ENCODE measurements at regions not wholly inside any gene's neighbourhood (a gene's known extent, or its start where the extent isn't known, plus 50 kb on each side); places are given as distances from the start of the nearest gene placed in this dataset.

DNA sequence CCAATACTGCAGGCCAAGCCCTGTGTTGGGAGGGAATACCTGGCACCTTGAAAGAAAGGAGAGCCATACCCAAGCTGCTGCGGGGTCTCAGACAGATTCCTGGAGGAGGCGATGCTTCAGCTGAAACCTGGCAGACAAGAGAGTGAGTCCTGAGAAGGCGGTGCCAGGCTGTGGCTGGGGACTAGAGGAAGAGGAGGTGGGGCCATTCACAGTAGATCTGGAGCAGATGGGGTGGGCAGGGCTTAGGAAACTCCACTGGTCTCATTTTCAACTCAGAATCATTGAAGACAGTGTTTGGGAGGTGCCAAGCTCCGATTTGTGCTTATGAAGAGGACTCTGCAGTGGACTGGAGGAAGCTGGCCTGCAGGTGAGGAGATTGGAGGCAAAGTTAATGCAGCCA, 236.3 kb upstream of the MKI67 start:
- Histone ChIP-seq H3K27me3 (ENCODE audit: insufficient read depth) (no peaks in the 10 kb centered on the region), H3F3A (replicated peaks; ENCODE audit: insufficient read depth) (no peaks in the 10 kb centered on the region), H3K4me1 (ENCODE audit: control insufficient read depth in 1 of 2, insufficient read depth in 2 of 2, low read depth in 1 of 2, low read length in 1 of 2) (no peaks in the 10 kb centered on the region), H3K9me3 (no peaks in the 10 kb centered on the region), H4K20me1 (ENCODE audit: insufficient read depth) (no peaks in the 10 kb centered on the region), H3K79me2 (ENCODE audit: insufficient read depth) (no peaks in the 10 kb centered on the region), H3K9ac (no peak overlapping the region), H3K27ac (ENCODE audit: low read depth in 2 of 2, low read length in 1 of 2) (no peak overlapping the region), H2AFZ (ENCODE audit: low read depth) (no peak overlapping the region), H3K9me2 (no peaks in the 10 kb centered on the region), H3K4me2 (no peak overlapping the region), H3K4me3 (ENCODE audit: low read depth in 2 of 2, low read length in 1 of 2) (no peak overlapping the region), H3K36me3 (replicated peaks in 1 of 2; ENCODE audit: control insufficient read depth in 1 of 2, insufficient read depth in 2 of 2, low read length in 1 of 2) (no peaks in the 10 kb centered on the region)
- TF ChIP-seq CHD2 (IDR thresholded peaks at IDR 0.05; ENCODE audit: low read length, partially characterized antibody) (no peak), NFIC (IDR thresholded peaks at IDR 0.05; ENCODE audit: borderline replicate concordance) (no peak), NRF1 (IDR thresholded peaks at IDR 0.05; ENCODE audit: low read depth, low read length) (no peak), RFX5 (IDR thresholded peaks at IDR 0.05; ENCODE audit: low read length) (no peak), GATA2 (CRISPR knock-in tag; IDR thresholded peaks at IDR 0.05) (no peak), RXRA (IDR thresholded peaks at IDR 0.05; ENCODE audit: borderline replicate concordance, low read depth) (no peak)
- TF ChIP-seq, protein P1, sequence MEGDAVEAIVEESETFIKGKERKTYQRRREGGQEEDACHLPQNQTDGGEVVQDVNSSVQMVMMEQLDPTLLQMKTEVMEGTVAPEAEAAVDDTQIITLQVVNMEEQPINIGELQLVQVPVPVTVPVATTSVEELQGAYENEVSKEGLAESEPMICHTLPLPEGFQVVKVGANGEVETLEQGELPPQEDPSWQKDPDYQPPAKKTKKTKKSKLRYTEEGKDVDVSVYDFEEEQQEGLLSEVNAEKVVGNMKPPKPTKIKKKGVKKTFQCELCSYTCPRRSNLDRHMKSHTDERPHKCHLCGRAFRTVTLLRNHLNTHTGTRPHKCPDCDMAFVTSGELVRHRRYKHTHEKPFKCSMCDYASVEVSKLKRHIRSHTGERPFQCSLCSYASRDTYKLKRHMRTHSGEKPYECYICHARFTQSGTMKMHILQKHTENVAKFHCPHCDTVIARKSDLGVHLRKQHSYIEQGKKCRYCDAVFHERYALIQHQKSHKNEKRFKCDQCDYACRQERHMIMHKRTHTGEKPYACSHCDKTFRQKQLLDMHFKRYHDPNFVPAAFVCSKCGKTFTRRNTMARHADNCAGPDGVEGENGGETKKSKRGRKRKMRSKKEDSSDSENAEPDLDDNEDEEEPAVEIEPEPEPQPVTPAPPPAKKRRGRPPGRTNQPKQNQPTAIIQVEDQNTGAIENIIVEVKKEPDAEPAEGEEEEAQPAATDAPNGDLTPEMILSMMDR (IDR thresholded peaks at IDR 0.05) = no peak
- ChIA-PET POLR2A (no interaction called here), CTCF (no interaction called here)
- WGBS (ENCODE audit: low lambda C conversion rate) = 36% methylated on average over 3 of the region's 4 CpGs
- DNase-seq = no peak

DNA sequence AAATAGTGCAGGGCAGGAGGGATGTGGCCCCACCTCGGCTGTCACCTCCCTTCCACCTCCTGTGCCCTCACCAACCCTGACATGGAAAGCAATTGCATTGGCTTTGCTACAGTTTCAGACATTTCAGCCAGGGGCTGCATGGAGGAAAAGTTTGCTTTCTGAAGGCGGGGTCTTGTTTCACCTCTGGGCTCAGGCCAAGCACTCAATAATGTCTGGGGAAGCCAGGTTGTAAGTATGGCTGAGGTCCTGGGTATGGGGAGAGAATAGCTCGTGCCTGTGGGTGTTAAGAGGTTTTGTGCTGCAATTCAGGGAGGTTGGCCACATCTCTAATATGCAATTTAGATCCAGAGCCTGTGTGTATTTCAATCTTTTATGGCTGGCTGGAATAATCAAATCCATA, 238.4 kb upstream of the MKI67 start:
- no peak for DNase-seq
- no peaks in the 10 kb centered on the region for H3K4me1 ChIP-seq (ENCODE audit: control insufficient read depth in 1 of 2, insufficient read depth in 2 of 2, low read depth in 1 of 2, low read length in 1 of 2)
- no peaks in the 10 kb centered on the region for H3K36me3 ChIP-seq (replicated peaks in 1 of 2; ENCODE audit: control insufficient read depth in 1 of 2, insufficient read depth in 2 of 2, low read length in 1 of 2)
- WGBS (ENCODE audit: low lambda C conversion rate) = 10% methylated on average over 3 of the region's 3 CpGs
- H3K27me3 ChIP-seq (ENCODE audit: insufficient read depth) = no peaks in the 10 kb centered on the region
- H3K4me2 ChIP-seq = no peak overlapping the region
- no peak overlapping the region for H3K9ac ChIP-seq
- CTCF ChIA-PET = no interaction called here
- no peak overlapping the region for H3K4me3 ChIP-seq (ENCODE audit: low read depth in 2 of 2, low read length in 1 of 2)
- no peak overlapping the region for H3K27ac ChIP-seq (ENCODE audit: low read depth in 2 of 2, low read length in 1 of 2)
- no peaks in the 10 kb centered on the region for H3K9me3 ChIP-seq
- no peaks in the 10 kb centered on the region for H4K20me1 ChIP-seq (ENCODE audit: insufficient read depth)
- no peaks in the 10 kb centered on the region for H3K79me2 ChIP-seq (ENCODE audit: insufficient read depth)
- H3F3A ChIP-seq (replicated peaks; ENCODE audit: insufficient read depth) = no peaks in the 10 kb centered on the region
- POLR2A ChIA-PET = no interaction called here
- TF ChIP-seq JUND (IDR thresholded peaks at IDR 0.05) (no peak), YY1 (IDR thresholded peaks at IDR 0.05; ENCODE audit: low read depth) (no peak), RCOR1 (IDR thresholded peaks at IDR 0.05; ENCODE audit: low read length) (no peak), EP300 (IDR thresholded peaks at IDR 0.05; ENCODE audit: borderline replicate concordance in 1 of 2, low read depth in 1 of 2, low read length in 1 of 2) (no peak), FOXM1 (IDR thresholded peaks at IDR 0.05; ENCODE audit: low read depth) (no peak), TCF12 (IDR thresholded peaks at IDR 0.05) (no peak), CHD2 (IDR thresholded peaks at IDR 0.05; ENCODE audit: low read length, partially characterized antibody) (no peak), FOSL2 (IDR thresholded peaks at IDR 0.05; ENCODE audit: borderline replicate concordance, low read depth) (no peak), GATA2 (CRISPR knock-in tag; IDR thresholded peaks at IDR 0.05) (no peak), FOXJ3 (CRISPR knock-in tag; IDR thresholded peaks at IDR 0.05) (no peak)
- TF ChIP-seq, protein P2, sequence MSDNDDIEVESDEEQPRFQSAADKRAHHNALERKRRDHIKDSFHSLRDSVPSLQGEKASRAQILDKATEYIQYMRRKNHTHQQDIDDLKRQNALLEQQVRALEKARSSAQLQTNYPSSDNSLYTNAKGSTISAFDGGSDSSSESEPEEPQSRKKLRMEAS (IDR thresholded peaks at IDR 0.05; ENCODE audit: low read depth) = no peak
- TF ChIP-seq, protein P3, sequence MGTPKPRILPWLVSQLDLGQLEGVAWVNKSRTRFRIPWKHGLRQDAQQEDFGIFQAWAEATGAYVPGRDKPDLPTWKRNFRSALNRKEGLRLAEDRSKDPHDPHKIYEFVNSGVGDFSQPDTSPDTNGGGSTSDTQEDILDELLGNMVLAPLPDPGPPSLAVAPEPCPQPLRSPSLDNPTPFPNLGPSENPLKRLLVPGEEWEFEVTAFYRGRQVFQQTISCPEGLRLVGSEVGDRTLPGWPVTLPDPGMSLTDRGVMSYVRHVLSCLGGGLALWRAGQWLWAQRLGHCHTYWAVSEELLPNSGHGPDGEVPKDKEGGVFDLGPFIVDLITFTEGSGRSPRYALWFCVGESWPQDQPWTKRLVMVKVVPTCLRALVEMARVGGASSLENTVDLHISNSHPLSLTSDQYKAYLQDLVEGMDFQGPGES (IDR thresholded peaks at IDR 0.05; ENCODE audit: low read depth, low read length) = no peak
- TF ChIP-seq, protein P4, sequence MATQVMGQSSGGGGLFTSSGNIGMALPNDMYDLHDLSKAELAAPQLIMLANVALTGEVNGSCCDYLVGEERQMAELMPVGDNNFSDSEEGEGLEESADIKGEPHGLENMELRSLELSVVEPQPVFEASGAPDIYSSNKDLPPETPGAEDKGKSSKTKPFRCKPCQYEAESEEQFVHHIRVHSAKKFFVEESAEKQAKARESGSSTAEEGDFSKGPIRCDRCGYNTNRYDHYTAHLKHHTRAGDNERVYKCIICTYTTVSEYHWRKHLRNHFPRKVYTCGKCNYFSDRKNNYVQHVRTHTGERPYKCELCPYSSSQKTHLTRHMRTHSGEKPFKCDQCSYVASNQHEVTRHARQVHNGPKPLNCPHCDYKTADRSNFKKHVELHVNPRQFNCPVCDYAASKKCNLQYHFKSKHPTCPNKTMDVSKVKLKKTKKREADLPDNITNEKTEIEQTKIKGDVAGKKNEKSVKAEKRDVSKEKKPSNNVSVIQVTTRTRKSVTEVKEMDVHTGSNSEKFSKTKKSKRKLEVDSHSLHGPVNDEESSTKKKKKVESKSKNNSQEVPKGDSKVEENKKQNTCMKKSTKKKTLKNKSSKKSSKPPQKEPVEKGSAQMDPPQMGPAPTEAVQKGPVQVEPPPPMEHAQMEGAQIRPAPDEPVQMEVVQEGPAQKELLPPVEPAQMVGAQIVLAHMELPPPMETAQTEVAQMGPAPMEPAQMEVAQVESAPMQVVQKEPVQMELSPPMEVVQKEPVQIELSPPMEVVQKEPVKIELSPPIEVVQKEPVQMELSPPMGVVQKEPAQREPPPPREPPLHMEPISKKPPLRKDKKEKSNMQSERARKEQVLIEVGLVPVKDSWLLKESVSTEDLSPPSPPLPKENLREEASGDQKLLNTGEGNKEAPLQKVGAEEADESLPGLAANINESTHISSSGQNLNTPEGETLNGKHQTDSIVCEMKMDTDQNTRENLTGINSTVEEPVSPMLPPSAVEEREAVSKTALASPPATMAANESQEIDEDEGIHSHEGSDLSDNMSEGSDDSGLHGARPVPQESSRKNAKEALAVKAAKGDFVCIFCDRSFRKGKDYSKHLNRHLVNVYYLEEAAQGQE (IDR thresholded peaks at IDR 0.05; ENCODE audit: low read depth, low read length) = no peak
- TF ChIP-seq, protein P5, sequence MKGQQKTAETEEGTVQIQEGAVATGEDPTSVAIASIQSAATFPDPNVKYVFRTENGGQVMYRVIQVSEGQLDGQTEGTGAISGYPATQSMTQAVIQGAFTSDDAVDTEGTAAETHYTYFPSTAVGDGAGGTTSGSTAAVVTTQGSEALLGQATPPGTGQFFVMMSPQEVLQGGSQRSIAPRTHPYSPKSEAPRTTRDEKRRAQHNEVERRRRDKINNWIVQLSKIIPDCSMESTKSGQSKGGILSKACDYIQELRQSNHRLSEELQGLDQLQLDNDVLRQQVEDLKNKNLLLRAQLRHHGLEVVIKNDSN (IDR thresholded peaks at IDR 0.05; ENCODE audit: borderline replicate concordance, low read depth) = no peak
- H3K9me2 ChIP-seq = no peaks in the 10 kb centered on the region
- H2AFZ ChIP-seq (ENCODE audit: low read depth) = no peak overlapping the region
